ENCODE measurements at regions not wholly inside any gene's neighbourhood (a gene's known extent, or its start where the extent isn't known, plus 50 kb on each side); places are given as distances from the start of the nearest gene placed in this dataset.
A peak's percentile ranks its signal among the peaks of the same experiment; 100 is the strongest.

DNA sequence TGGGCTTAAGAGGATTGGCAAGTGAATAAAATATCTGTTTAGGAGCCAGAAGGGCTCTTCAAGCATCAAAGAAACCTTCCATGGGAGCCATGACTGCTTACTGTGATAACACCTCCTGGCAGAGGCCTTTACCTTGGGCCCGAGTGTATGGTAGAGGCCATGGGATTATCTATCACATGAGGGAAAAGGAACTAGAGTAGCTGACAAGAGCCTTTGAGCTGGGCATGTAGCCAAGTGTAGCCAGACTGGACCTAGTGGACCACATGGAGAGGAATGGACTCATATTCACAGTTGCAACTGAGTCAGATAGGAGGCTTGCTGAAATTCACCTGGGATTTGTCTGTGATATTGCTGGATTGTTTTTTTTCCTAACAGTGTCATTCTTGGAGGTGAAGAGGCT lies 276.0 kb upstream of the ZFHX3 start:
- no peak for TF ChIP-seq CTCF (IDR thresholded peaks at IDR 0.05; ENCODE audit: unreplicated experiment)
- H3K36me3 Mint-ChIP-seq (ENCODE audit: insufficient read depth): no peaks in the 10 kb centered on the region
- no peak for DNase-seq (ENCODE audit: low spot score, unreplicated experiment)
- peak overlapping the region; percentile 73 for H3K27ac Mint-ChIP-seq
- no peak overlapping the region for H3K4me3 Mint-ChIP-seq (ENCODE audit: low read depth)
- H3K4me1 Mint-ChIP-seq (ENCODE audit: low read depth): peaks cover 4% of the 10 kb centered on the region
- no peaks in the 10 kb centered on the region for H3K9me3 Mint-ChIP-seq (ENCODE audit: low read depth)
- H3K27me3 Mint-ChIP-seq: peaks cover 33% of the 10 kb centered on the region

DNA sequence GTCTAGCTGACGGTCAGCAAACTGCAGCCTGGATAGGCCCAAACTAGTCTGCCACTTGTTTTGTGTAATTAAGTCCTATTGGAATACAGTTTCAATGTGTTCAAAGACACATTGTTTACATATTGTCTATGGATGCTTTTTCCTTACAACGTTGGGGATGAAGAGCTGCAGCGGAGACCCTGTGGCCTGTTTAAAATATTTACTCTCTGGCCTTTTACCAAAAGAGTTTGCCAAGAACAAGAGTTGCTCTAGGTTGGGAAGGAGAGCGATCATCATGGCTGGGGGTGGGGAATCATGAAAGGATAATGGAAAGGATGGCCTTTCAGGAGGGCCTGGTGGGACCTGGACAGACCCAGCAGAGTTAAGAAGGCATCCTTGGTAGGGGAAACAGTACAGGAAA lies 274.9 kb upstream of the ZFHX3 start:
- H3K27ac Mint-ChIP-seq: no peak overlapping the region
- H3K9me3 Mint-ChIP-seq (ENCODE audit: low read depth): no peaks in the 10 kb centered on the region
- H3K27me3 Mint-ChIP-seq: peaks cover 33% of the 10 kb centered on the region
- H3K4me1 Mint-ChIP-seq (ENCODE audit: low read depth): peaks cover 4% of the 10 kb centered on the region
- TF ChIP-seq CTCF (IDR thresholded peaks at IDR 0.05; ENCODE audit: unreplicated experiment): no peak
- H3K4me3 Mint-ChIP-seq (ENCODE audit: low read depth): no peak overlapping the region
- no peak for DNase-seq (ENCODE audit: low spot score, unreplicated experiment)
- H3K36me3 Mint-ChIP-seq (ENCODE audit: insufficient read depth): no peaks in the 10 kb centered on the region

DNA sequence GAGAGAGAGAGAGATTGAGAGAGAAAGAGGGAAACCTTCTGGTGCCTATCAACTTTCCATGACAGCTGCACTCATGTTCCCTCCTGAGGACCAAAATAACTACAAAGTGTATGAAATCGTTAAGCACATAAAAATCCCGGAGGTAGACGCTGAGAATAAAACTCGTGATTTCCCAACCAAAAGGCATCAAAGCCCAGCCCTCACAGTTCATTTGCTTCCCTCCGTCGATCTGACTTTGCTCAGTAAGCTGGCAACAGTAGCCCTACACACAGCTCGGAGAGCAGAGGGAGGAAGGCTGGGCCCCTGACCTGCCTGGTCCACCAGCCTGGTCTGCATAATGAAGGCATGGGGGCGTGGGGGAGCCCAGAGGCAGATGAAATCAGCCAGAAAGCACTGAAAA lies 273.9 kb upstream of the ZFHX3 start:
- Mint-ChIP-seq H3K4me1 (ENCODE audit: low read depth) (peaks cover 4% of the 10 kb centered on the region), H3K27me3 (peaks cover 33% of the 10 kb centered on the region), H3K36me3 (ENCODE audit: insufficient read depth) (no peaks in the 10 kb centered on the region), H3K27ac (no peak overlapping the region), H3K9me3 (ENCODE audit: low read depth) (no peaks in the 10 kb centered on the region), H3K4me3 (ENCODE audit: low read depth) (no peak overlapping the region)
- no peak for DNase-seq (ENCODE audit: low spot score, unreplicated experiment)
- TF ChIP-seq CTCF (IDR thresholded peaks at IDR 0.05; ENCODE audit: unreplicated experiment): no peak

DNA sequence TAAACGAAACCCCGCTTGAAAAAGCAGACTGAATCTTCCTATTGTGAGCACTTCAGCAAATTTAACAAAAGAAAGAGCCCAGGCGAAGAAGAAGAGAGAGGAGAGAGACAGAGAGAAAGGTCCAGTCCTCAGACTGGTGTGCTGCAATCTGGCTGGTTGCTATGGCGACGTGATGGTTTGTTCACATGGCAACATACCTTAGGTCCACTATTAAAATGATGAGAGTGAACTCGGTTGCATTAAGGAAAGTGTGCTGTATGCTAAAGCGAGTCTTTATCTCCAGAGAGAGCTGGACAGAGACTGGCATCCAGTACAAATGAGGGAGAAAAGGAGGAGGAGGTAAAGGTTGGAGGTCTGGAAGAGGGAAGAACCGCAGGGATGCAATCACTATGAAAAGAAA lies 271.8 kb upstream of the ZFHX3 start:
- no peak for DNase-seq (ENCODE audit: low spot score, unreplicated experiment)
- TF ChIP-seq CTCF (IDR thresholded peaks at IDR 0.05; ENCODE audit: unreplicated experiment): no peak
- H3K27me3 Mint-ChIP-seq: peaks cover 38% of the 10 kb centered on the region
- no peaks in the 10 kb centered on the region for H3K9me3 Mint-ChIP-seq (ENCODE audit: low read depth)
- H3K36me3 Mint-ChIP-seq (ENCODE audit: insufficient read depth): no peaks in the 10 kb centered on the region
- H3K27ac Mint-ChIP-seq: no peak overlapping the region
- H3K4me3 Mint-ChIP-seq (ENCODE audit: low read depth): no peak overlapping the region
- H3K4me1 Mint-ChIP-seq (ENCODE audit: low read depth): peaks cover 4% of the 10 kb centered on the region

- Mint-ChIP-seq H3K27ac (no peak overlapping the region), H3K27me3 (peaks cover 42% of the 10 kb centered on the region), H3K4me1 (ENCODE audit: low read depth) (peaks cover 4% of the 10 kb centered on the region), H3K9me3 (ENCODE audit: low read depth) (peaks cover 5% of the 10 kb centered on the region), H3K4me3 (ENCODE audit: low read depth) (no peak overlapping the region), H3K36me3 (ENCODE audit: insufficient read depth) (no peaks in the 10 kb centered on the region)
- DNase-seq (ENCODE audit: low spot score, unreplicated experiment): no peak
- no peak for TF ChIP-seq CTCF (IDR thresholded peaks at IDR 0.05; ENCODE audit: unreplicated experiment)
These were observed 271.3 kb upstream of the ZFHX3 start for GRCh38 chr16:73319261-73319660.
